Effector memory CD4-positive, alpha-beta T cell (primary cell): ENCODE measurements at regions not wholly inside any gene's neighbourhood (a gene's known extent, or its start where the extent isn't known, plus 50 kb on each side); places are given as distances from the start of the nearest gene placed in this dataset.

Experiments
- DNase-seq, 3 donors: peaks; one replicate each; pipeline ENCODE4 v3.0.0-alpha.2; 2020
- H3K27ac ChIP-seq: 2 replicates; pipeline ENCODE4 v1.7.0; 2013; ENCODE audit warnings: mild to moderate bottlenecking, low read length, moderate library complexity; ENCODE audit not compliant: insufficient read depth, poor library complexity, severe bottlenecking
- H3K27me3 ChIP-seq: replicated peaks from 2 replicates; pipeline ENCODE4 v1.7.0; 2013; ENCODE audit warnings: mild to moderate bottlenecking, low read length; ENCODE audit not compliant: insufficient read depth, control insufficient read depth, poor library complexity, severe bottlenecking
- H3K36me3 ChIP-seq: 2 replicates; pipeline ENCODE4 v1.7.0; 2013; ENCODE audit warnings: mild to moderate bottlenecking, low read length, moderate library complexity; ENCODE audit not compliant: control insufficient read depth, insufficient read depth
- H3K4me1 ChIP-seq: 2 replicates; pipeline ENCODE4 v1.7.0; 2013; ENCODE audit warnings: low read length, mild to moderate bottlenecking; ENCODE audit not compliant: control insufficient read depth, insufficient read depth, poor library complexity, severe bottlenecking
- H3K4me3 ChIP-seq: 2 replicates; pipeline ENCODE4 v1.7.0; 2013; ENCODE audit warnings: low read length, low read depth, mild to moderate bottlenecking; ENCODE audit not compliant: insufficient read depth, poor library complexity, severe bottlenecking
- H3K9me3 ChIP-seq: 2 replicates; pipeline ENCODE4 v1.7.0; 2013; ENCODE audit warnings: mild to moderate bottlenecking, low read length, moderate library complexity; ENCODE audit not compliant: control insufficient read depth

- Histone ChIP-seq H3K4me3 (no peak overlapping the region), H3K9me3 (no peaks in the 10 kb centered on the region), H3K36me3 (no peaks in the 10 kb centered on the region), H3K4me1 (no peaks in the 10 kb centered on the region), H3K27ac (no peak overlapping the region), H3K27me3 (no peaks in the 10 kb centered on the region)
- DNase-seq = no peak
Measured at GRCh38 chr2:180124273-180125139, 117.4 kb upstream of the CWC22 start.

GRCh38 chr2:180122874-180123273 lies 115.8 kb upstream of the CWC22 start:
- H3K36me3 ChIP-seq = no peaks in the 10 kb centered on the region
- H3K4me3 ChIP-seq = no peak overlapping the region
- H3K4me1 ChIP-seq = no peaks in the 10 kb centered on the region
- no peak overlapping the region for H3K27ac ChIP-seq
- no peak for DNase-seq
- no peaks in the 10 kb centered on the region for H3K9me3 ChIP-seq
- no peaks in the 10 kb centered on the region for H3K27me3 ChIP-seq

- H3K4me1 ChIP-seq = no peaks in the 10 kb centered on the region
- DNase-seq = no peak
Measured at GRCh38 chr2:180115675-180116074, 108.6 kb upstream of the CWC22 start.

GRCh38 chr2:180115269-180115668 lies 108.2 kb upstream of the CWC22 start:
- no peak overlapping the region for H3K4me3 ChIP-seq
- H3K27me3 ChIP-seq = no peaks in the 10 kb centered on the region
- no peaks in the 10 kb centered on the region for H3K4me1 ChIP-seq
- H3K27ac ChIP-seq = no peak overlapping the region
- DNase-seq = no peak
- H3K9me3 ChIP-seq = no peaks in the 10 kb centered on the region
- H3K36me3 ChIP-seq = no peaks in the 10 kb centered on the region

More at GRCh38 chr2:180115675-180116074, 108.6 kb upstream of the CWC22 start:
- H3K36me3 ChIP-seq = no peaks in the 10 kb centered on the region
- H3K9me3 ChIP-seq = no peaks in the 10 kb centered on the region
- H3K27ac ChIP-seq = no peak overlapping the region
- H3K27me3 ChIP-seq = no peaks in the 10 kb centered on the region
- no peak overlapping the region for H3K4me3 ChIP-seq

- H3K4me1 ChIP-seq = no peaks in the 10 kb centered on the region
- no peak overlapping the region for H3K4me3 ChIP-seq
- DNase-seq = no peak
- H3K36me3 ChIP-seq = no peaks in the 10 kb centered on the region
- no peaks in the 10 kb centered on the region for H3K27me3 ChIP-seq
- H3K9me3 ChIP-seq = no peaks in the 10 kb centered on the region
- H3K27ac ChIP-seq = no peak overlapping the region
Measured at GRCh38 chr2:180111901-180112300, 104.8 kb upstream of the CWC22 start.

- no peak for DNase-seq
- no peaks in the 10 kb centered on the region for H3K36me3 ChIP-seq
- no peaks in the 10 kb centered on the region for H3K9me3 ChIP-seq
- H3K27ac ChIP-seq = no peak overlapping the region
- no peaks in the 10 kb centered on the region for H3K4me1 ChIP-seq
- H3K4me3 ChIP-seq = no peak overlapping the region
- no peaks in the 10 kb centered on the region for H3K27me3 ChIP-seq
Measured at GRCh38 chr2:180110469-180110868, 103.4 kb upstream of the CWC22 start.

GRCh38 chr2:180101846-180102245 lies 94.7 kb upstream of the CWC22 start:
- DNase-seq = no peak
- Histone ChIP-seq H3K9me3 (no peaks in the 10 kb centered on the region), H3K4me3 (no peak overlapping the region), H3K4me1 (no peaks in the 10 kb centered on the region), H3K36me3 (no peaks in the 10 kb centered on the region), H3K27me3 (peaks cover 3% of the 10 kb centered on the region), H3K27ac (no peak overlapping the region)

- no peak overlapping the region for H3K27ac ChIP-seq
- no peaks in the 10 kb centered on the region for H3K9me3 ChIP-seq
- H3K36me3 ChIP-seq = no peaks in the 10 kb centered on the region
- H3K4me1 ChIP-seq = no peaks in the 10 kb centered on the region
- H3K4me3 ChIP-seq = no peak overlapping the region
- no peak for DNase-seq
- peaks cover 3% of the 10 kb centered on the region for H3K27me3 ChIP-seq
Measured at GRCh38 chr2:180099308-180099707, 92.2 kb upstream of the CWC22 start.

DNA sequence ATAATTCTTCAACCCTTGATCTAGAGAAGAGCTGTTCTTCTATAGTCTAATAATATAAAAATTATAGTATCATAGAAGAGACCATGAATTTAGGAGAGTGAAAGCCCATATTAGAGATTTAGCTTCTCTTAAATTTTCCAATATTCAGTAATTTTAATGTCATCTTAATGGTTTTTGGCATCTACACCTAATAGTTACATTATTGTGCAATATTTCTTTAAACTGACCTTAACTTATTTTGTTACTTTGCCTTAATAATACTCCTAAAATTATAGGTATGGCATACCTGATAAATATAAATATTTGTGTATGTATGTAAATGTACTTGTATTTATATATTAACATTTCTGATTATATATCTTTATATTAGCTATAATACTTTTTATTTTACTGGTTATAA lies 78.0 kb upstream of the CWC22 start:
- H3K9me3 ChIP-seq = no peaks in the 10 kb centered on the region
- no peaks in the 10 kb centered on the region for H3K36me3 ChIP-seq
- H3K4me1 ChIP-seq = no peaks in the 10 kb centered on the region
- no peak overlapping the region for H3K27ac ChIP-seq
- DNase-seq = no peak
- no peaks in the 10 kb centered on the region for H3K27me3 ChIP-seq
- H3K4me3 ChIP-seq = no peak overlapping the region

- Histone ChIP-seq H3K36me3 (no peaks in the 10 kb centered on the region), H3K4me1 (no peaks in the 10 kb centered on the region), H3K27ac (no peak overlapping the region), H3K27me3 (no peaks in the 10 kb centered on the region), H3K4me3 (no peak overlapping the region), H3K9me3 (no peaks in the 10 kb centered on the region)
- DNase-seq = no peak
Measured at GRCh38 chr2:180077295-180077906, 70.3 kb upstream of the CWC22 start.
